ENCODE measurements at regions not wholly inside any gene's neighbourhood (a gene's known extent, or its start where the extent isn't known, plus 50 kb on each side); places are given as distances from the start of the nearest gene placed in this dataset.

DNA sequence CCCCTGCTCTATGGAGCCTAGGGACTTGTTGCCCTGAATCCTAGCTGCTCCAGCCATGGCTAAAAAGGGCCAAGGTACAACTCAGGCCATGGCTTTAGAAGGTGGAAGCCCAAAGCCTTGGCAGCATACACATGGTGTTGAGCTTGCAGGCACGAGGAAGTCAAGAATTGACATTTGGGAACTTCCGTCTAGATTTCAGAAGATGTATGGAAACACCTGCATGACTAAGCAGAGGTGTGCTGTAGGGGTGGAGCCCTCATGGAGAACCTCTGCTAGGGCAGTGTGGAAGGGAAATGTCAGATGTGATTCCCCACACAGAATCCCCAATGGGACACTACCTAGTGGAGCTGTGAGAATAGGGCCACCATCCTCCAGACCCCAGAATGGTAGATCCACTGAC, 95.1 kb upstream of the TMEM170B start:
- no peaks in the 10 kb centered on the region for H4K20me1 ChIP-seq (ENCODE audit: insufficient read depth, low read length)
- no peaks in the 10 kb centered on the region for H3K79me2 ChIP-seq (ENCODE audit: insufficient read depth, low read length)
- H3K27me3 ChIP-seq (ENCODE audit: insufficient read depth, low read length), result no peaks in the 10 kb centered on the region
- no peak overlapping the region for H3K9ac ChIP-seq (ENCODE audit: low read length)
- H3K4me3 ChIP-seq (ENCODE audit: low read depth, low read length, poor library complexity, severe bottlenecking), result no peak overlapping the region
- TF ChIP-seq, protein P1, sequence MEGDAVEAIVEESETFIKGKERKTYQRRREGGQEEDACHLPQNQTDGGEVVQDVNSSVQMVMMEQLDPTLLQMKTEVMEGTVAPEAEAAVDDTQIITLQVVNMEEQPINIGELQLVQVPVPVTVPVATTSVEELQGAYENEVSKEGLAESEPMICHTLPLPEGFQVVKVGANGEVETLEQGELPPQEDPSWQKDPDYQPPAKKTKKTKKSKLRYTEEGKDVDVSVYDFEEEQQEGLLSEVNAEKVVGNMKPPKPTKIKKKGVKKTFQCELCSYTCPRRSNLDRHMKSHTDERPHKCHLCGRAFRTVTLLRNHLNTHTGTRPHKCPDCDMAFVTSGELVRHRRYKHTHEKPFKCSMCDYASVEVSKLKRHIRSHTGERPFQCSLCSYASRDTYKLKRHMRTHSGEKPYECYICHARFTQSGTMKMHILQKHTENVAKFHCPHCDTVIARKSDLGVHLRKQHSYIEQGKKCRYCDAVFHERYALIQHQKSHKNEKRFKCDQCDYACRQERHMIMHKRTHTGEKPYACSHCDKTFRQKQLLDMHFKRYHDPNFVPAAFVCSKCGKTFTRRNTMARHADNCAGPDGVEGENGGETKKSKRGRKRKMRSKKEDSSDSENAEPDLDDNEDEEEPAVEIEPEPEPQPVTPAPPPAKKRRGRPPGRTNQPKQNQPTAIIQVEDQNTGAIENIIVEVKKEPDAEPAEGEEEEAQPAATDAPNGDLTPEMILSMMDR (IDR thresholded peaks at IDR 0.05; ENCODE audit: low read length), result no peak
- no peak for TF ChIP-seq EZH2 (IDR thresholded peaks at IDR 0.05; ENCODE audit: borderline replicate concordance, low read length)
- no peaks in the 10 kb centered on the region for H3F3A ChIP-seq (ENCODE audit: insufficient read depth, low read length)
- no peak overlapping the region for H3K27ac ChIP-seq (ENCODE audit: low read depth, low read length, poor library complexity, severe bottlenecking)
- no peaks in the 10 kb centered on the region for H3K36me3 ChIP-seq (ENCODE audit: insufficient read depth, low read length)
- no peaks in the 10 kb centered on the region for H3K9me3 ChIP-seq (ENCODE audit: low read length)
- H3K4me2 ChIP-seq (ENCODE audit: low read length), result no peak overlapping the region
- H2AFZ ChIP-seq (ENCODE audit: low read length), result no peak overlapping the region
- no peaks in the 10 kb centered on the region for H3K9me2 ChIP-seq (ENCODE audit: low read depth, low read length)
- no peaks in the 10 kb centered on the region for H3K4me1 ChIP-seq (ENCODE audit: insufficient read depth, low read length, severe bottlenecking)

- Histone ChIP-seq H3F3A (ENCODE audit: insufficient read depth, low read length) (no peaks in the 10 kb centered on the region), H3K27ac (ENCODE audit: low read depth, low read length, poor library complexity, severe bottlenecking) (no peak overlapping the region), H3K9me3 (ENCODE audit: low read length) (no peaks in the 10 kb centered on the region), H2AFZ (ENCODE audit: low read length) (no peak overlapping the region), H3K79me2 (ENCODE audit: insufficient read depth, low read length) (no peaks in the 10 kb centered on the region), H3K36me3 (ENCODE audit: insufficient read depth, low read length) (no peaks in the 10 kb centered on the region), H3K27me3 (ENCODE audit: insufficient read depth, low read length) (no peaks in the 10 kb centered on the region), H3K9me2 (ENCODE audit: low read depth, low read length) (no peaks in the 10 kb centered on the region), H3K4me2 (ENCODE audit: low read length) (no peak overlapping the region), H4K20me1 (ENCODE audit: insufficient read depth, low read length) (no peaks in the 10 kb centered on the region), H3K4me3 (ENCODE audit: low read depth, low read length, poor library complexity, severe bottlenecking) (no peak overlapping the region), H3K9ac (ENCODE audit: low read length) (no peak overlapping the region), H3K4me1 (ENCODE audit: insufficient read depth, low read length, severe bottlenecking) (no peaks in the 10 kb centered on the region)
- TF ChIP-seq, protein P1 (IDR thresholded peaks at IDR 0.05; ENCODE audit: low read length), result no peak
- no peak for TF ChIP-seq EZH2 (IDR thresholded peaks at IDR 0.05; ENCODE audit: borderline replicate concordance, low read length)
Observed at GRCh38 chr6:11439876-11440275, 97.7 kb upstream of the TMEM170B start.

DNA sequence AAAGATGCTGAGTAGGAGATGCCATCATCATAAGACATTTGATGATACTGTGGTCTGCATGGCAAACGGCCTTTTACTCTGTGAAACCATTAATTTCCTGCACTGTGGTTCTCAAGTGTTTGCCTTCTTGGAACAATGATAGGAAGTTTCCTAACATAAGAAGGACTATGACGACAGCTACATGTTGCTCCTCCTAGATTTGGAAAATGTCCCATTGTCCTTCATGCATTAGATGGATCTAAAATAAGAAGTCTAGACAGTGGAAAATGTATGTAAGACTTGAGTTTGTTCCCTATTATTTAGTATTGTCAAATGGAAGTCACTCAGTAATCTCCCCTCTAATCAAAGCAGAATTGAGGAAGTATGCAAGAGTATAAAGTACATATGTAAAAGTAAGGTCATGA, 98.5 kb upstream of the TMEM170B start:
- TF ChIP-seq, protein P1 (IDR thresholded peaks at IDR 0.05; ENCODE audit: low read length), result no peak
- TF ChIP-seq EZH2 (IDR thresholded peaks at IDR 0.05; ENCODE audit: borderline replicate concordance, low read length), result no peak
- H3K4me2 ChIP-seq (ENCODE audit: low read length), result no peak overlapping the region
- H3F3A ChIP-seq (ENCODE audit: insufficient read depth, low read length), result no peaks in the 10 kb centered on the region
- H3K9ac ChIP-seq (ENCODE audit: low read length), result no peak overlapping the region
- no peak overlapping the region for H3K4me3 ChIP-seq (ENCODE audit: low read depth, low read length, poor library complexity, severe bottlenecking)
- H3K4me1 ChIP-seq (ENCODE audit: insufficient read depth, low read length, severe bottlenecking), result no peaks in the 10 kb centered on the region
- no peaks in the 10 kb centered on the region for H3K79me2 ChIP-seq (ENCODE audit: insufficient read depth, low read length)
- no peaks in the 10 kb centered on the region for H3K27me3 ChIP-seq (ENCODE audit: insufficient read depth, low read length)
- H3K9me3 ChIP-seq (ENCODE audit: low read length), result no peaks in the 10 kb centered on the region
- no peaks in the 10 kb centered on the region for H3K9me2 ChIP-seq (ENCODE audit: low read depth, low read length)
- no peaks in the 10 kb centered on the region for H3K36me3 ChIP-seq (ENCODE audit: insufficient read depth, low read length)
- no peak overlapping the region for H2AFZ ChIP-seq (ENCODE audit: low read length)
- H4K20me1 ChIP-seq (ENCODE audit: insufficient read depth, low read length), result no peaks in the 10 kb centered on the region
- H3K27ac ChIP-seq (ENCODE audit: low read depth, low read length, poor library complexity, severe bottlenecking), result no peak overlapping the region
